Osteoblast (primary cell): ENCODE measurements at regions not wholly inside any gene's neighbourhood (a gene's known extent, or its start where the extent isn't known, plus 50 kb on each side); places are given as distances from the start of the nearest gene placed in this dataset.

Source experiments
- DNase-seq: peaks from one replicate; pipeline ENCODE4 v3.0.0; 2011; ENCODE audit warnings: low spot score, mixed read lengths; ENCODE audit not compliant: insufficient read length; ENCODE audit errors: missing footprints
- H2AFZ ChIP-seq: 2 replicates; pipeline ENCODE4 v1.6.0; 2011; ENCODE audit warnings: mild to moderate bottlenecking, low read length
- H3K27ac ChIP-seq: 2 replicates; pipeline ENCODE4 v1.5.1; 2011; ENCODE audit warnings: mild to moderate bottlenecking, low read depth, low read length, moderate library complexity
- H3K27me3 ChIP-seq: 2 replicates; pipeline ENCODE4 v1.6.0; 2012; ENCODE audit warnings: mild to moderate bottlenecking, control low read depth, inconsistent platforms, low read length, moderate library complexity; ENCODE audit not compliant: insufficient read depth
- H3K36me3 ChIP-seq: 2 replicates; pipeline ENCODE4 v1.5.1; 2011; ENCODE audit warnings: mild to moderate bottlenecking, low read length, control low read depth, moderate library complexity; ENCODE audit not compliant: insufficient read depth
- H3K4me1 ChIP-seq: 2 replicates; pipeline ENCODE4 v1.5.1; 2011; ENCODE audit warnings: mild to moderate bottlenecking, low read length, control low read depth, moderate library complexity; ENCODE audit not compliant: insufficient read depth
- H3K4me2 ChIP-seq: 2 replicates; pipeline ENCODE4 v1.6.0; 2011; ENCODE audit warnings: mild to moderate bottlenecking, low read length; ENCODE audit not compliant: insufficient read depth
- H3K4me3 ChIP-seq: fragments of 200-600 bp; sonication (generic); 3 replicates; pipeline ENCODE4 v1.5.1; 2012; ENCODE audit warnings: mild to moderate bottlenecking, low read length, inconsistent platforms; ENCODE audit not compliant: insufficient read depth
- H3K79me2 ChIP-seq: 2 replicates; pipeline ENCODE4 v1.6.0; 2012; ENCODE audit warnings: mild to moderate bottlenecking, low read length, control low read depth, inconsistent platforms; ENCODE audit not compliant: insufficient read depth
- H3K9me3 ChIP-seq: 2 replicates; pipeline ENCODE4 v1.5.1; 2011; ENCODE audit warnings: low read depth, low read length, control low read depth
- H4K20me1 ChIP-seq: 2 replicates; pipeline ENCODE4 v1.6.0; 2012; ENCODE audit warnings: mild to moderate bottlenecking, low read length, control low read depth; ENCODE audit not compliant: insufficient read depth
- CTCF ChIP-seq: IDR thresholded peaks from 2 replicates; pipeline ENCODE4 v1.5.1; 2011; ENCODE audit warnings: mild to moderate bottlenecking, low read depth, low read length, moderate library complexity; ENCODE audit errors: extremely low read depth

GRCh38 chr2:35463805-35464596 is 891.6 kb upstream of the CRIM1 start:
- H3K27me3 ChIP-seq = no peaks in the 10 kb centered on the region
- H4K20me1 ChIP-seq = no peaks in the 10 kb centered on the region
- no peaks in the 10 kb centered on the region for H3K36me3 ChIP-seq
- DNase-seq = no peak
- no peak overlapping the region for H2AFZ ChIP-seq
- H3K79me2 ChIP-seq = no peaks in the 10 kb centered on the region
- H3K4me2 ChIP-seq = no peak overlapping the region
- TF ChIP-seq CTCF = no peak
- peaks cover 2% of the 10 kb centered on the region for H3K9me3 ChIP-seq
- H3K4me1 ChIP-seq = no peaks in the 10 kb centered on the region
- no peak overlapping the region for H3K27ac ChIP-seq
- H3K4me3 ChIP-seq = no peak overlapping the region

- Histone ChIP-seq H4K20me1 (no peaks in the 10 kb centered on the region), H3K4me2 (no peak overlapping the region), H3K79me2 (no peaks in the 10 kb centered on the region), H3K27ac (no peak overlapping the region), H3K4me1 (no peaks in the 10 kb centered on the region), H3K36me3 (no peaks in the 10 kb centered on the region), H3K9me3 (peaks cover 2% of the 10 kb centered on the region), H3K4me3 (no peak overlapping the region), H3K27me3 (no peaks in the 10 kb centered on the region), H2AFZ (no peak overlapping the region)
- DNase-seq = no peak
- TF ChIP-seq CTCF = no peak
Measured at GRCh38 chr2:35462226-35462998, 893.2 kb upstream of the CRIM1 start.

- TF ChIP-seq CTCF = no peak
- H3K9me3 ChIP-seq = peaks cover 2% of the 10 kb centered on the region
Measured at GRCh38 chr2:35461406-35461805, 894.2 kb upstream of the CRIM1 start.

More at GRCh38 chr2:35461406-35461805, 894.2 kb upstream of the CRIM1 start:
- Histone ChIP-seq H3K79me2 (no peaks in the 10 kb centered on the region), H3K36me3 (no peaks in the 10 kb centered on the region), H3K4me2 (no peak overlapping the region), H3K27me3 (no peaks in the 10 kb centered on the region), H4K20me1 (no peaks in the 10 kb centered on the region), H3K27ac (no peak overlapping the region), H3K4me1 (no peaks in the 10 kb centered on the region), H2AFZ (no peak overlapping the region), H3K4me3 (no peak overlapping the region)
- DNase-seq = no peak
